ENCODE measurements at regions not wholly inside any gene's neighbourhood (a gene's known extent, or its start where the extent isn't known, plus 50 kb on each side); places are given as distances from the start of the nearest gene placed in this dataset.

- no peak overlapping the region for H3K4me3 ChIP-seq
- no peak for TF ChIP-seq RELA (IDR thresholded peaks at IDR 0.05; ENCODE audit: borderline replicate concordance, partially characterized antibody)
- no peak for TF ChIP-seq USF1 (IDR thresholded peaks at IDR 0.05; ENCODE audit: borderline replicate concordance, extremely low read length, insufficient read depth, low read depth, low read length)
- TF ChIP-seq CHD4 (IDR thresholded peaks at IDR 0.05) = no peak
- no peak for TF ChIP-seq MEF2A (IDR thresholded peaks at IDR 0.05; ENCODE audit: insufficient read depth, low read depth, low read length)
- TF ChIP-seq MTA3 (IDR thresholded peaks at IDR 0.05; ENCODE audit: borderline replicate concordance, low read length) = no peak
- no peak for TF ChIP-seq SMC3 (IDR thresholded peaks at IDR 0.05; ENCODE audit: borderline replicate concordance, low read length)
- TF ChIP-seq HDAC2 (IDR thresholded peaks at IDR 0.05) = no peak
- no peak for TF ChIP-seq CHD2 (IDR thresholded peaks at IDR 0.05; ENCODE audit: borderline replicate concordance, low read depth, low read length)
- no peak for TF ChIP-seq E2F4 (IDR thresholded peaks at IDR 0.05; ENCODE audit: low read depth, low read length)
- TF ChIP-seq CBX5 (IDR thresholded peaks at IDR 0.05; ENCODE audit: low read depth) = no peak
- TF ChIP-seq NFXL1 (IDR thresholded peaks at IDR 0.05; ENCODE audit: borderline replicate concordance) = no peak
- TF ChIP-seq BRCA1 (IDR thresholded peaks at IDR 0.05; ENCODE audit: low read depth, low read length) = no peak
- no peak for TF ChIP-seq EED (IDR thresholded peaks at IDR 0.05; ENCODE audit: low read depth)
- TF ChIP-seq LARP7 (IDR thresholded peaks at IDR 0.05) = no peak
- 12% methylated on average over 3 of the region's 3 CpGs for WGBS (ENCODE audit: insufficient coverage, insufficient replicate concordance, low lambda C conversion rate, missing lambda C conversion rate)
- no peak overlapping the region for H3K4me2 ChIP-seq (ENCODE audit: control insufficient read depth, insufficient read depth)
- no peaks in the 10 kb centered on the region for H3K27me3 ChIP-seq (replicated peaks in 1 of 2; ENCODE audit: control insufficient read depth in 2 of 2, insufficient read depth in 2 of 2, low read length in 1 of 2)
- no peaks in the 10 kb centered on the region for H4K20me1 ChIP-seq (ENCODE audit: control insufficient read depth, insufficient read depth)
- in situ Hi-C loops (cut with MboI) (no loop called here), intact Hi-C loops (cut with micrococcal nuclease; ENCODE audit: unreplicated experiment) (no loop called here)
- no peak overlapping the region for H2AFZ ChIP-seq (ENCODE audit: control insufficient read depth, low read depth, low read length)
- ChIA-PET POLR2A (no interaction called here), CTCF (no interaction called here), SMC1A (ENCODE audit: uncharacterized antibody, unreplicated experiment) (no interaction called here), RAD21 (ENCODE audit: unreplicated experiment) (no interaction called here)
- ATAC-seq = no peak
- H3K36me3 ChIP-seq (ENCODE audit: control insufficient read depth in 2 of 2, insufficient read depth in 2 of 2, low read length in 1 of 2) = no peaks in the 10 kb centered on the region
- DNase-seq (ENCODE audit: low read depth, low spot score) = no peak
- H3K9me3 ChIP-seq (replicated peaks; ENCODE audit: control insufficient read depth, insufficient read depth, low read length) = no peaks in the 10 kb centered on the region
- H3K79me2 ChIP-seq (ENCODE audit: control insufficient read depth, insufficient read depth, low read length) = no peaks in the 10 kb centered on the region
- no peak overlapping the region for H3K9ac ChIP-seq (ENCODE audit: control insufficient read depth, insufficient read depth, low read length)
- H3K4me1 ChIP-seq (ENCODE audit: control insufficient read depth, insufficient read depth, low read length) = no peaks in the 10 kb centered on the region
- BruUV-seq (replicated peaks) = no TSS peak
- no peak for FAIRE-seq
- no peak overlapping the region for H3K27ac ChIP-seq (ENCODE audit: control insufficient read depth, insufficient read depth)
Observed at GRCh38 chr21:39051588-39051949, 131.7 kb downstream of the PSMG1 start.

All from GM12878 (cell line).